ENCODE measurements at regions not wholly inside any gene's neighbourhood (a gene's known extent, or its start where the extent isn't known, plus 50 kb on each side); places are given as distances from the start of the nearest gene placed in this dataset.

DNA sequence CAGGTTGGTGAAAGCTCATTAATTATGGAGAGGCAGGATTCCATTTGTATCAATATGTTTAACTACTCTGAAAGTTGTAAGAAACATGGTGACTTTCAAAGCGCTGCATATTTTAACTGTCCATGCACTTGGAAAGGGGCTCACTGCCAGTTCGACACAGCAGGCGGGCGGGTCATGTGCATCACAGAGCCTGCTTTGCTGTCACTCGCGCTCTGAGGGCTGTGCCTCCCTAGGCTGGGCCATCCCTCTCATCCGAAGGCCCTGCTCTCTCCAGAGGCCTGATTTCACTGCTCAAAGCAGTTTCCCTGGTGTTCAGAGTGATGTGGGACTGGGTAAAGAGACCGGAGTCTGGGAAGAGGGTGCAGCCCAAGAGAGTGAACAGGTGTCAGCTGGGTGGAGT is 422.0 kb upstream of the MON1B start:
- TF ChIP-seq, protein P1, sequence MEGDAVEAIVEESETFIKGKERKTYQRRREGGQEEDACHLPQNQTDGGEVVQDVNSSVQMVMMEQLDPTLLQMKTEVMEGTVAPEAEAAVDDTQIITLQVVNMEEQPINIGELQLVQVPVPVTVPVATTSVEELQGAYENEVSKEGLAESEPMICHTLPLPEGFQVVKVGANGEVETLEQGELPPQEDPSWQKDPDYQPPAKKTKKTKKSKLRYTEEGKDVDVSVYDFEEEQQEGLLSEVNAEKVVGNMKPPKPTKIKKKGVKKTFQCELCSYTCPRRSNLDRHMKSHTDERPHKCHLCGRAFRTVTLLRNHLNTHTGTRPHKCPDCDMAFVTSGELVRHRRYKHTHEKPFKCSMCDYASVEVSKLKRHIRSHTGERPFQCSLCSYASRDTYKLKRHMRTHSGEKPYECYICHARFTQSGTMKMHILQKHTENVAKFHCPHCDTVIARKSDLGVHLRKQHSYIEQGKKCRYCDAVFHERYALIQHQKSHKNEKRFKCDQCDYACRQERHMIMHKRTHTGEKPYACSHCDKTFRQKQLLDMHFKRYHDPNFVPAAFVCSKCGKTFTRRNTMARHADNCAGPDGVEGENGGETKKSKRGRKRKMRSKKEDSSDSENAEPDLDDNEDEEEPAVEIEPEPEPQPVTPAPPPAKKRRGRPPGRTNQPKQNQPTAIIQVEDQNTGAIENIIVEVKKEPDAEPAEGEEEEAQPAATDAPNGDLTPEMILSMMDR (conservative IDR thresholded peaks at IDR 0.05; ENCODE audit: low read depth, low read length) = no peak
- no peak for TF ChIP-seq EZH2 (IDR thresholded peaks at IDR 0.05; ENCODE audit: borderline replicate concordance, low read depth, low read length, poor library complexity, severe bottlenecking)
